H1 (cell line): ENCODE measurements at regions not wholly inside any gene's neighbourhood (a gene's known extent, or its start where the extent isn't known, plus 50 kb on each side); places are given as distances from the start of the nearest gene placed in this dataset.

Experiments
- TF ChIP-seq, protein P1 (sequence below): fragments of 300-600 bp; sonication (generic); IDR thresholded peaks from 2 replicates; pipeline ENCODE4 v1.7.1; 2012; ENCODE audit warnings: low read length, moderate library complexity, mild to moderate bottlenecking, inconsistent platforms; ENCODE audit not compliant: insufficient replicate concordance

GRCh38 chr18:78074400-78075020 lies 824.9 kb downstream of the GALR1 start (continued):
- TF ChIP-seq, protein P1, sequence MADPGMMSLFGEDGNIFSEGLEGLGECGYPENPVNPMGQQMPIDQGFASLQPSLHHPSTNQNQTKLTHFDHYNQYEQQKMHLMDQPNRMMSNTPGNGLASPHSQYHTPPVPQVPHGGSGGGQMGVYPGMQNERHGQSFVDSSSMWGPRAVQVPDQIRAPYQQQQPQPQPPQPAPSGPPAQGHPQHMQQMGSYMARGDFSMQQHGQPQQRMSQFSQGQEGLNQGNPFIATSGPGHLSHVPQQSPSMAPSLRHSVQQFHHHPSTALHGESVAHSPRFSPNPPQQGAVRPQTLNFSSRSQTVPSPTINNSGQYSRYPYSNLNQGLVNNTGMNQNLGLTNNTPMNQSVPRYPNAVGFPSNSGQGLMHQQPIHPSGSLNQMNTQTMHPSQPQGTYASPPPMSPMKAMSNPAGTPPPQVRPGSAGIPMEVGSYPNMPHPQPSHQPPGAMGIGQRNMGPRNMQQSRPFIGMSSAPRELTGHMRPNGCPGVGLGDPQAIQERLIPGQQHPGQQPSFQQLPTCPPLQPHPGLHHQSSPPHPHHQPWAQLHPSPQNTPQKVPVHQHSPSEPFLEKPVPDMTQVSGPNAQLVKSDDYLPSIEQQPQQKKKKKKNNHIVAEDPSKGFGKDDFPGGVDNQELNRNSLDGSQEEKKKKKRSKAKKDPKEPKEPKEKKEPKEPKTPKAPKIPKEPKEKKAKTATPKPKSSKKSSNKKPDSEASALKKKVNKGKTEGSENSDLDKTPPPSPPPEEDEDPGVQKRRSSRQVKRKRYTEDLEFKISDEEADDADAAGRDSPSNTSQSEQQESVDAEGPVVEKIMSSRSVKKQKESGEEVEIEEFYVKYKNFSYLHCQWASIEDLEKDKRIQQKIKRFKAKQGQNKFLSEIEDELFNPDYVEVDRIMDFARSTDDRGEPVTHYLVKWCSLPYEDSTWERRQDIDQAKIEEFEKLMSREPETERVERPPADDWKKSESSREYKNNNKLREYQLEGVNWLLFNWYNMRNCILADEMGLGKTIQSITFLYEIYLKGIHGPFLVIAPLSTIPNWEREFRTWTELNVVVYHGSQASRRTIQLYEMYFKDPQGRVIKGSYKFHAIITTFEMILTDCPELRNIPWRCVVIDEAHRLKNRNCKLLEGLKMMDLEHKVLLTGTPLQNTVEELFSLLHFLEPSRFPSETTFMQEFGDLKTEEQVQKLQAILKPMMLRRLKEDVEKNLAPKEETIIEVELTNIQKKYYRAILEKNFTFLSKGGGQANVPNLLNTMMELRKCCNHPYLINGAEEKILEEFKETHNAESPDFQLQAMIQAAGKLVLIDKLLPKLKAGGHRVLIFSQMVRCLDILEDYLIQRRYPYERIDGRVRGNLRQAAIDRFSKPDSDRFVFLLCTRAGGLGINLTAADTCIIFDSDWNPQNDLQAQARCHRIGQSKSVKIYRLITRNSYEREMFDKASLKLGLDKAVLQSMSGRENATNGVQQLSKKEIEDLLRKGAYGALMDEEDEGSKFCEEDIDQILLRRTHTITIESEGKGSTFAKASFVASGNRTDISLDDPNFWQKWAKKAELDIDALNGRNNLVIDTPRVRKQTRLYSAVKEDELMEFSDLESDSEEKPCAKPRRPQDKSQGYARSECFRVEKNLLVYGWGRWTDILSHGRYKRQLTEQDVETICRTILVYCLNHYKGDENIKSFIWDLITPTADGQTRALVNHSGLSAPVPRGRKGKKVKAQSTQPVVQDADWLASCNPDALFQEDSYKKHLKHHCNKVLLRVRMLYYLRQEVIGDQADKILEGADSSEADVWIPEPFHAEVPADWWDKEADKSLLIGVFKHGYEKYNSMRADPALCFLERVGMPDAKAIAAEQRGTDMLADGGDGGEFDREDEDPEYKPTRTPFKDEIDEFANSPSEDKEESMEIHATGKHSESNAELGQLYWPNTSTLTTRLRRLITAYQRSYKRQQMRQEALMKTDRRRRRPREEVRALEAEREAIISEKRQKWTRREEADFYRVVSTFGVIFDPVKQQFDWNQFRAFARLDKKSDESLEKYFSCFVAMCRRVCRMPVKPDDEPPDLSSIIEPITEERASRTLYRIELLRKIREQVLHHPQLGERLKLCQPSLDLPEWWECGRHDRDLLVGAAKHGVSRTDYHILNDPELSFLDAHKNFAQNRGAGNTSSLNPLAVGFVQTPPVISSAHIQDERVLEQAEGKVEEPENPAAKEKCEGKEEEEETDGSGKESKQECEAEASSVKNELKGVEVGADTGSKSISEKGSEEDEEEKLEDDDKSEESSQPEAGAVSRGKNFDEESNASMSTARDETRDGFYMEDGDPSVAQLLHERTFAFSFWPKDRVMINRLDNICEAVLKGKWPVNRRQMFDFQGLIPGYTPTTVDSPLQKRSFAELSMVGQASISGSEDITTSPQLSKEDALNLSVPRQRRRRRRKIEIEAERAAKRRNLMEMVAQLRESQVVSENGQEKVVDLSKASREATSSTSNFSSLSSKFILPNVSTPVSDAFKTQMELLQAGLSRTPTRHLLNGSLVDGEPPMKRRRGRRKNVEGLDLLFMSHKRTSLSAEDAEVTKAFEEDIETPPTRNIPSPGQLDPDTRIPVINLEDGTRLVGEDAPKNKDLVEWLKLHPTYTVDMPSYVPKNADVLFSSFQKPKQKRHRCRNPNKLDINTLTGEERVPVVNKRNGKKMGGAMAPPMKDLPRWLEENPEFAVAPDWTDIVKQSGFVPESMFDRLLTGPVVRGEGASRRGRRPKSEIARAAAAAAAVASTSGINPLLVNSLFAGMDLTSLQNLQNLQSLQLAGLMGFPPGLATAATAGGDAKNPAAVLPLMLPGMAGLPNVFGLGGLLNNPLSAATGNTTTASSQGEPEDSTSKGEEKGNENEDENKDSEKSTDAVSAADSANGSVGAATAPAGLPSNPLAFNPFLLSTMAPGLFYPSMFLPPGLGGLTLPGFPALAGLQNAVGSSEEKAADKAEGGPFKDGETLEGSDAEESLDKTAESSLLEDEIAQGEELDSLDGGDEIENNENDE: no peak
